ENCODE measurements at regions not wholly inside any gene's neighbourhood (a gene's known extent, or its start where the extent isn't known, plus 50 kb on each side); places are given as distances from the start of the nearest gene placed in this dataset.

DNA sequence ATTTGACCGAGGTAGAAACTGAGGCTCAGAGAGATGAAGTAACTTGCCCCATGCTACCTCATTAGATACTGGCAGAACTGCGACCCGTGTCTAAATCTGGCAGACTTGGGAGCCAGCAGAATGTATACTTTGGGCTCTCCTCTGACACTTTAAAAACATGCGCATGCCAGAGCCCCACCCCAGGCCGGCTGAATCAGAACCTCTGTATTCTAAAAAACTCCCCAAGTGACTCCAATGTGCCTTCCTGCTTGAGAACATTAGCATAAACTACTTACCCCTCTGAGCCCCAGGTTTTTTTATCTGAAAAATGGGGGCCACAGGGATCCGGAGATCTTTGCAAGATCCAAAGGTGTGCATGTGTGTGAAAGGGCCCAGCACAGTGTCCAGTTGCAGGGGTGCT is 344.7 kb upstream of the USP24 start:
- TF ChIP-seq, protein P1, sequence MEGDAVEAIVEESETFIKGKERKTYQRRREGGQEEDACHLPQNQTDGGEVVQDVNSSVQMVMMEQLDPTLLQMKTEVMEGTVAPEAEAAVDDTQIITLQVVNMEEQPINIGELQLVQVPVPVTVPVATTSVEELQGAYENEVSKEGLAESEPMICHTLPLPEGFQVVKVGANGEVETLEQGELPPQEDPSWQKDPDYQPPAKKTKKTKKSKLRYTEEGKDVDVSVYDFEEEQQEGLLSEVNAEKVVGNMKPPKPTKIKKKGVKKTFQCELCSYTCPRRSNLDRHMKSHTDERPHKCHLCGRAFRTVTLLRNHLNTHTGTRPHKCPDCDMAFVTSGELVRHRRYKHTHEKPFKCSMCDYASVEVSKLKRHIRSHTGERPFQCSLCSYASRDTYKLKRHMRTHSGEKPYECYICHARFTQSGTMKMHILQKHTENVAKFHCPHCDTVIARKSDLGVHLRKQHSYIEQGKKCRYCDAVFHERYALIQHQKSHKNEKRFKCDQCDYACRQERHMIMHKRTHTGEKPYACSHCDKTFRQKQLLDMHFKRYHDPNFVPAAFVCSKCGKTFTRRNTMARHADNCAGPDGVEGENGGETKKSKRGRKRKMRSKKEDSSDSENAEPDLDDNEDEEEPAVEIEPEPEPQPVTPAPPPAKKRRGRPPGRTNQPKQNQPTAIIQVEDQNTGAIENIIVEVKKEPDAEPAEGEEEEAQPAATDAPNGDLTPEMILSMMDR (conservative IDR thresholded peaks at IDR 0.05 in 1 of 2, IDR thresholded peaks at IDR 0.05 in 1 of 2; ENCODE audit: extremely low read depth in 1 of 2, insufficient read depth in 1 of 2, low read depth in 1 of 2, low read length in 2 of 2) = no peak
- no peak for TF ChIP-seq EZH2 (IDR thresholded peaks at IDR 0.05; ENCODE audit: borderline replicate concordance, low read length)

All from mammary epithelial cell (primary cell).